ENCODE measurements at regions not wholly inside any gene's neighbourhood (a gene's known extent, or its start where the extent isn't known, plus 50 kb on each side); places are given as distances from the start of the nearest gene placed in this dataset.
"Not testable (repeated sequence)": the region's sequence is repeated elsewhere in the genome, so short reads cannot be mapped to it uniquely, and the experiment has no call there.

- no peak overlapping the region for H3K4me3 ChIP-seq (ENCODE audit: low read depth, low read length)
- no peak for DNase-seq (ENCODE audit: low read depth)
- TF ChIP-seq CTCF (conservative IDR thresholded peaks at IDR 0.05; ENCODE audit: low read depth, low read length) = no peak
These were observed 100.5 kb upstream of the IGLL5 start for GRCh38 chr22:22787151-22787550.

DNA sequence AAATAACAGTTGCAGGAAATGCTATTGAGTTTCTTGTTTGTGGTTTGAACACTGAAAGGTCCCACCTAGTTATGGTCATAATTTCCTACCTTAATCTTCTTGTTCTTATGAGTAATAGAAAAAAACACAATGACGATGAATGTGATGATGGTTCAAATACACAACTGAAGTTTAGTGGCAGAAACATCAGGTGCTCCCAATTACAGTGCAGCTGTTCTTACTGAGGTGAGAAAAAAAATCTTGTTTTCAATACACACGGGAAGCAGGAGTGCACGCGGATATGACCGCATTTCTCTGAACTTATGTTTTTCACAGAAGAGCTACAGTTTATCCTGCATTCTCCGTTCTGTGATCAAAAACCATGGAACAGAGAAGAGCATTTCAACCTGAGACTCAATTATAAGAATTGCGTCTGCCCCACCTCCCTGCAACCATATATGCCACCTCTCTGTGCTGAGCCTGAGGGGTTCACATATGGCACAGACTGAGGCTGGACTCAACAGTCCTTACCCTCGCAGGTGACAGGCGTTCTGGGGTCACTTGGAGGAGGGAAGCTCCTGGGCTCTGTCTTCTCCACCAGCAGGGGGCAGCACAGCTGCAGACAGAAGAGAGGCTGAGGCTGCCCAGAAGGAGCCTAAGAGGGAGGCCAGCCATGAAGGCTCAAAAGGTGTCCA lies 99.7 kb upstream of the IGLL5 start:
- no peak for DNase-seq (ENCODE audit: low read depth)
- H3K4me3 ChIP-seq (ENCODE audit: low read depth, low read length) = no peak overlapping the region
- peak; percentile 90 for TF ChIP-seq CTCF (conservative IDR thresholded peaks at IDR 0.05; ENCODE audit: low read depth, low read length)

GRCh38 chr22:22788460-22789037 lies 99.1 kb upstream of the IGLL5 start:
- no peak for TF ChIP-seq CTCF (conservative IDR thresholded peaks at IDR 0.05; ENCODE audit: low read depth, low read length)

DNA sequence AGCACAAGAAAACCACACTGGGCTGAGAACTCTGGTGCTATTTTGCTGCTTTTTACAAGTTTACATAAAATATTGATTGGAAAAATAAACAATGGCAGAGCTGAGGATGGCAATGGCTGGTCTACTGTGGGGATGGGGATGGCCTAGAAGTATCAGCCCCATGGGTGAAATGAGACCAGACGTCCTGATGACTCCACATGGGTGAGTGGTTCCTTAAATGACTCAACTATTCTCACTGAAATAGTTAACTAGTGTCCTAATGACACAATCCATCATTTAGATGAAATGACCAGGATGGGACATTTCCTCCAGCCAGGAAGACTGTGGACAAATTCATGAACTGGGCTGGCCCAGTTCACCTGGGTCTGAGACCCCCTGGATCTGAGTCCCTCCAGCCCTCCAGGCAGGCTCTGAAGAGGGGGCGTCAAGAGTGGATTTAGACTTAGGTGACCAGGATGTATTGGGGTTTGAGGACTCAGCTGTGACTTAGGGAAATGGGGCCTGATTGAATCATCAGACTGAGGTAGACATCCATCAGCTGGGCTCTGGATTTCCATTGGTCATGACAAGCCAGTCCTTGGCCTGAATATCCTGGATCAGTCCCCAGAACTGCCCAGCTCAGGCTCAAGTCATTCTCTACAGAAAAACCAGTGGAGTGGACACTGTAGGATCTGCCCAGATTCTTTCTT lies 98.2 kb upstream of the IGLL5 start:
- no peak for DNase-seq (ENCODE audit: low read depth)
- TF ChIP-seq CTCF (conservative IDR thresholded peaks at IDR 0.05; ENCODE audit: low read depth, low read length) = no peak
- no peak overlapping the region for H3K4me3 ChIP-seq (ENCODE audit: low read depth, low read length)

More at GRCh38 chr22:22788460-22789037, 99.1 kb upstream of the IGLL5 start:
- H3K4me3 ChIP-seq (ENCODE audit: low read depth, low read length) = no peak overlapping the region
- no peak for DNase-seq (ENCODE audit: low read depth)

- DNase-seq (ENCODE audit: low read depth) = no peak
- TF ChIP-seq CTCF (conservative IDR thresholded peaks at IDR 0.05; ENCODE audit: low read depth, low read length) = no peak
- no peak overlapping the region for H3K4me3 ChIP-seq (ENCODE audit: low read depth, low read length)
These were observed 97.4 kb upstream of the IGLL5 start for GRCh38 chr22:22789922-22790845.

- TF ChIP-seq CTCF (conservative IDR thresholded peaks at IDR 0.05; ENCODE audit: low read depth, low read length) = no peak
These were observed 96.0 kb upstream of the IGLL5 start for GRCh38 chr22:22791438-22792181.

GRCh38 chr22:22792205-22792786 lies 95.3 kb upstream of the IGLL5 start:
- DNase-seq (ENCODE audit: low read depth); H3K4me3 ChIP-seq (ENCODE audit: low read depth, low read length): not testable (repeated sequence)

More at GRCh38 chr22:22791438-22792181, 96.0 kb upstream of the IGLL5 start:
- H3K4me3 ChIP-seq (ENCODE audit: low read depth, low read length) = no peak overlapping the region
- DNase-seq (ENCODE audit: low read depth) = no peak

GRCh38 chr22:22795639-22796038 lies 92.0 kb upstream of the IGLL5 start:
- DNase-seq (ENCODE audit: low read depth); H3K4me3 ChIP-seq (ENCODE audit: low read depth, low read length): not testable (repeated sequence)
